Adrenal gland (tissue), 9 donors: ENCODE measurements at regions not wholly inside any gene's neighbourhood (a gene's known extent, or its start where the extent isn't known, plus 50 kb on each side); places are given as distances from the start of the nearest gene placed in this dataset.

Experiments
- DNase-seq, 7 donors: peaks; one replicate each; pipeline ENCODE4 v3.0.0-alpha.2; 2019 to 2020
- H3K27ac ChIP-seq, 5 donors: fragments of 200-600 bp; sonication (generic) in 4 of 5; 1 replicate in 3 of 5; 2 replicates in 2 of 5; pipeline versions ENCODE4 v1.5.1 to v1.8.0; 2016 to 2020; ENCODE audit warnings: mild to moderate bottlenecking in 1 of 5
- H3K27me3 ChIP-seq: fragments of 200-600 bp; 2 replicates; pipeline ENCODE4 v1.8.0; 2021
- H3K36me3 ChIP-seq, 2 donors: fragments of 200-600 bp; replicated peaks in 1 of 2; 1 replicate in 1 of 2; 2 replicates in 1 of 2; pipeline versions ENCODE4 v1.5.1 to v1.8.0; 2018 to 2022
- H3K4me1 ChIP-seq, 2 donors: fragments of 200-600 bp; replicated peaks in 1 of 2; 1 replicate in 1 of 2; 2 replicates in 1 of 2; pipeline versions ENCODE4 v1.5.1 to v1.8.0; 2018 to 2021
- H3K4me3 ChIP-seq, 4 donors: fragments of 200-600 bp; sonication (generic) in 3 of 4; one replicate each; pipeline ENCODE4 v1.5.1; 2016 to 2018
- H3K9me3 ChIP-seq, 3 donors: fragments of 200-600 bp; sonication (generic) in 1 of 3; replicated peaks in 1 of 3; 1 replicate in 2 of 3; 2 replicates in 1 of 3; pipeline versions ENCODE4 v1.5.1 to v1.8.0; 2016 to 2021
- POLR2A ChIP-seq, 2 donors: fragments of 450-650 bp; IDR thresholded peaks; one replicate each; pipeline ENCODE4 v1.6.1; 2017; ENCODE audit warnings: antibody characterized with exemption in 2 of 2, mild to moderate bottlenecking in 2 of 2, moderate library complexity in 1 of 2
- WGBS, 4 donors: extraction: QIAGEN DNeasy Blood & Tissue Kit in 2 of 4; methylation state at CpG; one replicate each; pipeline versions ENCODE4 v1.1.5 to v1.1.7; 2013 to 2017; 5-methylcytosine and 5-hydroxymethylcytosine counted together
- intact Hi-C, 2 donors: fragments of 100-400 bp; cut with DNase I; formaldehyde crosslinking; loops; one replicate each; pipeline versions ENCODE4 v1.14.1 to v1.15.0; 2022 to 2023
- TF ChIP-seq, protein P1 (sequence below), 6 experiments: fragments of 450-650 bp in 4 of 6; fragments of 200-600 bp in 2 of 6; sonication (generic) in 1 of 6; IDR thresholded peaks; 1 replicate in 5 of 6; 2 replicates in 1 of 6; pipeline versions ENCODE4 v1.5.1 to v1.8.0; 2016 to 2021; ENCODE audit warnings: antibody characterized with exemption in 6 of 6, mild to moderate bottlenecking in 2 of 6, moderate library complexity in 1 of 6
- donor health status: healthy with polysubstance abuse.
- donor health status: Bipolar disorder and iron deficiency.
- donor health status: DM: yes; HTN: yes; CAD: no.
- donor health status: DM: no; HTN: no; CAD: no.
- donor health status: DM: no; HTN: no; CAD: no.

DNA sequence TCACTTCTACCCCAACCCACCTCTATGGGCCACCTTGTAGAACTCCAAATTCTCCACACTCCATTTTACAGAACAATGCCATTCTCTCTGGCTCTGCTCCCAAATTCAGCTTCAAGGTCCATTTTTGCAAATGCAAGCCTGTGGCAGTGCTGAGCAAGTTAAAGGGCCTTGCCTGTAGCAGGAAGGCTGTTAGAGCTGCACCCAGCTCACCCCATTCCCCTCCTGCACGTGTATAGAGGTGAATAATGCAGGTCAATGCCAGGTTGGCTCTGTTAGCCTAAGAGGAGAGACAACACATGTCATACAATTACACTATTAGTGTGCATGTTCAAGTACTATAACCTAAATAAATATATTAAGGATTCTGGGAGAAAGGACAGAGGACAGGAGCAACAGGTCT, 120.4 kb downstream of the TBX5 start:
- Histone ChIP-seq H3K4me1 (no peaks in the 10 kb centered on the region), H3K27ac (no peak overlapping the region), H3K36me3 (no peaks in the 10 kb centered on the region), H3K27me3 (no peaks in the 10 kb centered on the region), H3K9me3 (no peaks in the 10 kb centered on the region), H3K4me3 (no peak overlapping the region)
- TF ChIP-seq, protein P1, sequence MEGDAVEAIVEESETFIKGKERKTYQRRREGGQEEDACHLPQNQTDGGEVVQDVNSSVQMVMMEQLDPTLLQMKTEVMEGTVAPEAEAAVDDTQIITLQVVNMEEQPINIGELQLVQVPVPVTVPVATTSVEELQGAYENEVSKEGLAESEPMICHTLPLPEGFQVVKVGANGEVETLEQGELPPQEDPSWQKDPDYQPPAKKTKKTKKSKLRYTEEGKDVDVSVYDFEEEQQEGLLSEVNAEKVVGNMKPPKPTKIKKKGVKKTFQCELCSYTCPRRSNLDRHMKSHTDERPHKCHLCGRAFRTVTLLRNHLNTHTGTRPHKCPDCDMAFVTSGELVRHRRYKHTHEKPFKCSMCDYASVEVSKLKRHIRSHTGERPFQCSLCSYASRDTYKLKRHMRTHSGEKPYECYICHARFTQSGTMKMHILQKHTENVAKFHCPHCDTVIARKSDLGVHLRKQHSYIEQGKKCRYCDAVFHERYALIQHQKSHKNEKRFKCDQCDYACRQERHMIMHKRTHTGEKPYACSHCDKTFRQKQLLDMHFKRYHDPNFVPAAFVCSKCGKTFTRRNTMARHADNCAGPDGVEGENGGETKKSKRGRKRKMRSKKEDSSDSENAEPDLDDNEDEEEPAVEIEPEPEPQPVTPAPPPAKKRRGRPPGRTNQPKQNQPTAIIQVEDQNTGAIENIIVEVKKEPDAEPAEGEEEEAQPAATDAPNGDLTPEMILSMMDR (IDR thresholded peaks at IDR 0.05) = no peak
- no peak for TF ChIP-seq POLR2A (IDR thresholded peaks at IDR 0.05)
- WGBS, 4 donors = 0 to 7% (median 6%) methylated on average over 1 of the region's 1 CpG
- DNase-seq = peak in 1 of 7 donors; percentile 9
- intact Hi-C loops = no loop called here

DNA sequence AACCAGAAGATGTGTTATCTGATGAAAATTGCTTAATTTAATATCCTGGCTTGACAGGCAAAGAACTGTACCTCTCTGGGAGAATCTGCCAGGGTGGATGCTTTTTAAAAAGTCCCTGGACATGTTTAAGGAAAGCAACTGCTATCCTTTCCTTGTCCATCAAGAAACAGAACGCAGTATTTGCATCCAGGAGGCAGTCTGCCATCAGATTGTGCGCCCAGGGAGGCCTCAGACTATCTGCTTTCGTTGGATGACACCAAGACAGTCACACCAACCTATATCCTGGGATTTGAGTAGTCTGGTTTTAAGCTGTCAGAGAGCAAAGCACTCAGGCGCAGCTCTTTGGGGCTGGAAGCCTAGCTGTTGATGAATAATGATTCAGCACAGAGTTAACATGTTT, 121.9 kb downstream of the TBX5 start:
- H3K9me3 ChIP-seq = no peaks in the 10 kb centered on the region
- H3K4me1 ChIP-seq = no peaks in the 10 kb centered on the region
- intact Hi-C loops = no loop called here
- H3K36me3 ChIP-seq = no peaks in the 10 kb centered on the region
- TF ChIP-seq POLR2A (IDR thresholded peaks at IDR 0.05) = no peak
- TF ChIP-seq, protein P1 (IDR thresholded peaks at IDR 0.05) = no peak
- WGBS, 4 donors = 48 to 81% (median 74%) methylated on average over 4 of the region's 4 CpGs
- H3K4me3 ChIP-seq = no peak overlapping the region
- H3K27ac ChIP-seq = no peak overlapping the region
- no peaks in the 10 kb centered on the region for H3K27me3 ChIP-seq
- no peak for DNase-seq

DNA sequence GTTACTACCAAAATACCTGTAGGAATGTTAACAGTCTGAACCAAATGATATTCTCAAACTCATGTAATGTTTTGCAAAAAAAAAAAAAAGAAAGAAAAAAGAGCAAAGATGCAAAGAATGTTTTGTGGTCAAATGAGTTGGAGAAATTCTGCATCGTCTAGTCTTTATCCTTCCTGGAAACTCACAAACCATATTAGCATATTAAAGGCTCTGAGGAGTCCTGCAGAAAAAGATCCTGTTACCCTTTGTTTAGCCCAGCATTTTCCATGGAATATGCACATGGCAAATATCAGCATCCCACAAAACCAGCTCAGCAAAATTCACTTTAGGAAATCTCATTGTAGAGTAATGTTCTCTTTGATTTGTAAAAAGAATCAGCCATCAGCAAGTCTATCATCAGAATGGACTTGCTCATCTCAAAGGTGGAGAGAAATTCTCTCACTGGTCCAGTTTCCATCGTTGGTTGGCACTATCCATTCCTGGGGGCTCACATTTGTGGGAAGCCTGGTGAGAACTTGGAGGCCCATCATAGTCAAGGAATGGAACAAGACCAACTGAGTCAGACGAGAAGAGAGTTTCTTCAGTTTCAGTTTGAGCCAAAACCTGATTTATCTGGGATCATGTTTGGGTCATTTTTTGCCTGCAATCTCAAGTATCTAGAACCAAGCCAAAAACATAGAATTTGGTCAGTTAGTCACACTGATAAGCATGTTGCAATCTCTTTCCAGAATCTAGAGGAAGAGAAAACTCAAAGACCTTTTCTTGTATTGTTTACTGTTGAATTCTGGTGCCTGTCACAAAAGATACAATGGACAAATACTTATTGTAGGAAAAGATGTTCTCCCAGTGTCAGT, 129.8 kb downstream of the TBX5 start:
- no peak overlapping the region for H3K4me3 ChIP-seq
- H3K4me1 ChIP-seq = no peaks in the 10 kb centered on the region
- no peaks in the 10 kb centered on the region for H3K9me3 ChIP-seq
- DNase-seq = no peak
- TF ChIP-seq, protein P1 (IDR thresholded peaks at IDR 0.05) = no peak
- TF ChIP-seq POLR2A (IDR thresholded peaks at IDR 0.05) = no peak
- 24 to 35% (median 31%) methylated on average over 3 of the region's 3 CpGs for WGBS, 4 donors
- H3K27ac ChIP-seq = no peak overlapping the region
- no peaks in the 10 kb centered on the region for H3K36me3 ChIP-seq
- intact Hi-C loops = no loop called here
- peaks cover 8% of the 10 kb centered on the region for H3K27me3 ChIP-seq

DNA sequence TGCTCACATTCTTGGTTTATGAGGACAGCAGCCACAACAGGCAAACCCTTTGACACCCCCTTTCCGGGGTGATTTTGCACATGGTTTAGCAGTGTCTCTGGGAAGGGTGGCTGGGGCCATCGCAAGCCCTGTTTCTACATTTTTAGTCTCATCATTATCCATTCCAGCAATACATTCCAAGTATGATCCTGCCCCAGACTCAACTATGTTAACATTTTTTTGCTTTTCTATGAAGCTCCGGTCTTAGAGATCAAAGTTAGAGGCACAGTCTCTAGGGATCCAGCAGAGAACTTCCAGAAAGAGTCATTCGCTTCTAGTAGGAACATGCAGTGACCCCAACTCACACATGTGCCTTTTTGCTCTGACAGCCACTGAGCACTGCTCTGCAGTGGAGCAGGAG, 130.9 kb downstream of the TBX5 start:
- TF ChIP-seq, protein P1 (IDR thresholded peaks at IDR 0.05) = no peak
- no peak for TF ChIP-seq POLR2A (IDR thresholded peaks at IDR 0.05)
- WGBS, 4 donors = 52 to 71% (median 66%) methylated on average over 4 of the region's 4 CpGs
- no peak overlapping the region for H3K4me3 ChIP-seq
- H3K27ac ChIP-seq = no peak overlapping the region
- peaks cover 12% of the 10 kb centered on the region for H3K27me3 ChIP-seq
- H3K4me1 ChIP-seq = no peaks in the 10 kb centered on the region
- no peak for DNase-seq
- no peaks in the 10 kb centered on the region for H3K36me3 ChIP-seq
- H3K9me3 ChIP-seq = no peaks in the 10 kb centered on the region
- intact Hi-C loops = no loop called here
